HK-2 (cell line): ENCODE measurements at regions not wholly inside any gene's neighbourhood (a gene's known extent, or its start where the extent isn't known, plus 50 kb on each side); places are given as distances from the start of the nearest gene placed in this dataset.
"Not testable (repeated sequence)": the region's sequence is repeated elsewhere in the genome, so short reads cannot be mapped to it uniquely, and the experiment has no call there.

Source experiments
- DNase-seq: peaks from one replicate; pipeline ENCODE4 v3.0.0-alpha.2; 2018; ENCODE audit not compliant: unreplicated experiment

- DNase-seq, result no peak
These were observed 391.0 kb upstream of the DIPK2B start for GRCh38 chrX:45591650-45592049.

GRCh38 chrX:45584717-45585116 is 384.0 kb upstream of the DIPK2B start:
- no peak for DNase-seq

GRCh38 chrX:45577361-45577760 is 376.7 kb upstream of the DIPK2B start:
- no peak for DNase-seq

GRCh38 chrX:45571453-45571852 is 370.8 kb upstream of the DIPK2B start:
- DNase-seq, result no peak

GRCh38 chrX:45566456-45566855 is 365.8 kb upstream of the DIPK2B start:
- no peak for DNase-seq

GRCh38 chrX:45557387-45557786 is 356.7 kb upstream of the DIPK2B start:
- DNase-seq, result no peak

GRCh38 chrX:45554736-45555135 is 354.1 kb upstream of the DIPK2B start:
- DNase-seq, result no peak

GRCh38 chrX:45553417-45553816 is 352.7 kb upstream of the DIPK2B start:
- no peak for DNase-seq

- DNase-seq, result not testable (repeated sequence)
These were observed 346.0 kb upstream of the DIPK2B start for GRCh38 chrX:45546697-45547096.

- no peak for DNase-seq
These were observed 339.5 kb upstream of the DIPK2B start for GRCh38 chrX:45540181-45540580.

GRCh38 chrX:45537936-45538335 is 337.3 kb upstream of the DIPK2B start:
- no peak for DNase-seq

GRCh38 chrX:45527834-45528233 is 327.2 kb upstream of the DIPK2B start:
- no peak for DNase-seq

GRCh38 chrX:45524805-45525204 is 324.1 kb upstream of the DIPK2B start:
- DNase-seq, result no peak

GRCh38 chrX:45524296-45524695 is 323.6 kb upstream of the DIPK2B start:
- DNase-seq, result no peak

GRCh38 chrX:45518552-45518951 is 317.9 kb upstream of the DIPK2B start:
- no peak for DNase-seq

- DNase-seq, result no peak
These were observed 316.7 kb upstream of the DIPK2B start for GRCh38 chrX:45517090-45517973.

GRCh38 chrX:45515262-45516215 is 314.9 kb upstream of the DIPK2B start:
- peak; percentile 59 for DNase-seq

GRCh38 chrX:45513042-45513441 is 312.4 kb upstream of the DIPK2B start:
- no peak for DNase-seq

- no peak for DNase-seq
These were observed 307.8 kb upstream of the DIPK2B start for GRCh38 chrX:45508454-45508853.

- DNase-seq, result no peak
These were observed 305.6 kb upstream of the DIPK2B start for GRCh38 chrX:45506149-45506730.

GRCh38 chrX:45505214-45505613 is 304.5 kb upstream of the DIPK2B start:
- DNase-seq, result no peak

GRCh38 chrX:45503787-45504362 is 303.2 kb upstream of the DIPK2B start:
- not testable (repeated sequence) for DNase-seq
